GM19455 (cell line): ENCODE measurements at regions not wholly inside any gene's neighbourhood (a gene's known extent, or its start where the extent isn't known, plus 50 kb on each side); places are given as distances from the start of the nearest gene placed in this dataset.
A peak's percentile ranks its signal among the peaks of the same experiment; 100 is the strongest.

Experiments
- ATAC-seq: cut with Tn5 transposase; IDR thresholded peaks from one replicate; pipeline ENCODE4 v1.9.1; 2021; ENCODE audit not compliant: unreplicated experiment

GRCh38 chr1:201707027-201707426 is 121.9 kb upstream of the IPO9 start:
- no peak for ATAC-seq

GRCh38 chr1:201707656-201708055 is 121.3 kb upstream of the IPO9 start:
- ATAC-seq = no peak

- no peak for ATAC-seq
These were observed 120.9 kb upstream of the IPO9 start for GRCh38 chr1:201708085-201708512.

DNA sequence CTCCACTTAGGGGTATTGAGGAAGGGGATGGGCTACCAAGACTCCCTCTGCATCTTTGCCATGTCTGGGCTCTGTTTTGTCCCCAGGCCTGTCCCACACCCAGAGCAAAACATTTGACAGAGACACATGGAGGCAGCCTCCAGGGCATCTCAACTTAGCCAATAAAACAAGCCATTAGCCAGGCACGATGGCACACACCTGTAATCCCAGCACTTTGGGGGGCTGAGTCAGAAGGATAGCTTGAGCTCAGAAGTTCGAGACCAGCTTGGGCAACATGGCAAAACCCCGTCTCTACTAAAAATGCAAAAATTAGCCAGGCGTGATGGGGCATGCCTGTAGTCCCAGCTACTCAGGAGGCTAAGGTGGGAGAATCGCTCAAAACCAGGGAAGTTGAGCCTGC is 120.3 kb upstream of the IPO9 start:
- no peak for ATAC-seq

GRCh38 chr1:201709564-201710295 is 119.2 kb upstream of the IPO9 start:
- peak; percentile 85 for ATAC-seq

GRCh38 chr1:201710632-201711597 is 118.0 kb upstream of the IPO9 start:
- no peak for ATAC-seq

GRCh38 chr1:201711811-201712210 is 117.1 kb upstream of the IPO9 start:
- ATAC-seq = no peak

DNA sequence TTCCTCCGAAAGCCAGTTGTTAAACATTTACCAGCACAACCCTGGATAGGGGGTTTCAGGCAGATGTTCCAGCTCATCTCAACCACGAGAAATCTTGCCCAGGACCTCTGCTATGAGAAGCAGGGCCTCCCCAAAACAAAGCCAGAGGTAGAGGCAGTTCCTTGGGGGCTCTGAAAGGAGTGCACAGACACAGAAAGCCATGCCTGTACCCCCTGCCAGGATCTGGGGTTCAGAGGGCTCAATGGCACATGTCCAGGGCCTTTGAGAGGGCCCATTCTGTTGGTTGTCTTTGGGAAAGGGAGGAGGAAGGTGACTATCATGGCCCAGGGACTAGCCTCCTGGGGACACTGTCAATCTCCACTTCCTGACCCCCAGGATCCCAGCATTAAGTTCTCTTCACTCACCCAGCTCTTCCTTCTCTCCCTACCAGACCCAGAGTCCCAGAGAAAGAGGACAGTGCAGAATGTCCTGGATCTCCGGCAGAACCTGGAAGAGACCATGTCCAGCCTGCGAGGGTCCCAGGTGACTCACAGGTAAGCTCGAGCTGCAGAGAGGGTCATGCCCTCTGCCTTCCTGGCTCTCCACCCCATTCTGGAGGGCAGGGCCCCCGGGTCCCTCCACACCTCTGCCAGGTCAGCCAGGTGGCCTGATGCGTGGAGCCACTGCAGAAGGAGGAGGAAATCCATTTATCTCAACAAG is 116.4 kb upstream of the IPO9 start:
- no peak for ATAC-seq

- no peak for ATAC-seq
These were observed 115.7 kb upstream of the IPO9 start for GRCh38 chr1:201713086-201713810.

- no peak for ATAC-seq
These were observed 114.2 kb upstream of the IPO9 start for GRCh38 chr1:201714542-201715329.

GRCh38 chr1:201715351-201715750 is 113.6 kb upstream of the IPO9 start:
- ATAC-seq = no peak

DNA sequence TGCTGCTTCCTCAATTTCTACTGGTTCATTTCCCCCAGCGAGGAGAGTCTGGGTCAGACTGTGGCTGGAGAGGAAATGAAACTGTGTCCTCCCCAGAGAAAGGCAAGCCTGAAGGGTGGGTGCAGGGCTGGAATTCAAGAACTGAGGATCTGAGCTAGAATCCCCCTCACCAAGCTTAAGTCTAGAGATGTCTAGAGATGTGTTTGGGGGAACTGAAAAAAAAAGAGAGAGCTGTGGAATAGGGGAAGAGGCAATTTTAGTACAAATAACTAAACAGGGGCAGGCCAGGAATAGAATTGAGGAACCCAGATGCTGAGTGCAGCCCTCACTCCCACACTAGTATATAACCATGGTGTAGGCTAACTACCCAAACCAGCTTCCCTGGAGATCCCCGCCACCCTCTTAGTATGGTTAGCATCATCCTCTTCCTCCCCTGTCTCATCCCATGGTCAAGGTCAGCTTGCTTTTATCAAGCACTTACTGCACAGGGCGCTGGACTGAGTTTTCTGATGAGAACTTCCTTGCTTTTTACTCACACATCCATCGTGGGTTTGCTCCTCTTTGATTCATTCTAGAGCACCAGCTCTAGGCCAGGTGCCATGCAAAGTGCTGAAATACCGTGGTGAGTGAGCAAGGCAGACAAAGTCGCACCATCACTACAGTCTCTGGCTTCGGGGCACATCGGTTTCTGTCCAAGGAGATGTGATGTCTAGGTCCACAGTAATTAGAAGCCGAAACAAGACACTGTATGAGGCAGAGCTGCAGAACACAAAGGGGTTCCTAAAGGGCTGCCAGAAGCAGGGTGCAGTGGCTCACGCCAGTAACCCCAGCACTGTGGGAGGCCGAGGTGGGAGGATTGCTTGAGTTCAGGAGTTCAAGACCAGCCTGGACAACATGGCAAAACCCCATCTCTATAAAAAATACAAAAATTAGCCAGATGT is 112.9 kb upstream of the IPO9 start:
- no peak for ATAC-seq

DNA sequence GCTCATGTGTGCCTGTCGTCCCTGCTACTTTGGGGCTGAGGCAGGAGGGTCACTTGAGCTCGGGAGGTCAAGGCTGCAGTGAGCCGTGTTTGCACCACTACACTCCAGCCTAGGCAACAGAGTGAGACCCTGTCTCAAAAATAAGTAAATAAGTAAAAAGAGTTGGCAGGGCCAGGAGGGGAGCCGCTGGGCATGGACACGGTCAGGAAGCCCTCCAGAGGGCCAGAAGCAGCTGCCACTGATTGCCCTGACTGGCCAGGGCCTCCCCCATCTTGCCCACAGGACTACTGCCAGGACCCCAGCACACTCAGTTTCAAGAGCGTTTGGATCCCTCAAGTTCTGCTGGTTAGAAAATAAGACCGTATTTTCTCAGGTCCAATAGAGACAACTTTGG is 112.2 kb upstream of the IPO9 start:
- ATAC-seq = no peak

DNA sequence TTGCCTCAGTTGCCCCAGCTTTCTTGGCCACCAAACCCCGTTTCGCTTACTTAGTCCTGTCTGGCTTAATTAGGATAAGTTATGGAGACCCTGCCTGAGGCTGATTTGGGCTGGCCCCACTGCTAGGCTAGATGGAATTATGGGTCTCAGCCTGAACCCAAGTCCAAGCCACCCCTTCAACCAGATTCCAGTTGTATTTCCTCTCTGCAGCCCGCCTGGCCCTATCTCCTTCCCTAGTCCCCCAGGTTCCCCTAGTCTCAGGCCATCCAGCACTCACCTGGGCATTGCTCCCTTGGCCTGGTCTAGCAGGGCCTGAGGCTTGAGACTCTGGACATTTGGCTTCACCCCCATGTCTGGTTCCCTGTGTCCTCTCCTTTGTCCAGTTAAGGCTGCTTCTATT is 111.7 kb upstream of the IPO9 start:
- ATAC-seq = no peak

DNA sequence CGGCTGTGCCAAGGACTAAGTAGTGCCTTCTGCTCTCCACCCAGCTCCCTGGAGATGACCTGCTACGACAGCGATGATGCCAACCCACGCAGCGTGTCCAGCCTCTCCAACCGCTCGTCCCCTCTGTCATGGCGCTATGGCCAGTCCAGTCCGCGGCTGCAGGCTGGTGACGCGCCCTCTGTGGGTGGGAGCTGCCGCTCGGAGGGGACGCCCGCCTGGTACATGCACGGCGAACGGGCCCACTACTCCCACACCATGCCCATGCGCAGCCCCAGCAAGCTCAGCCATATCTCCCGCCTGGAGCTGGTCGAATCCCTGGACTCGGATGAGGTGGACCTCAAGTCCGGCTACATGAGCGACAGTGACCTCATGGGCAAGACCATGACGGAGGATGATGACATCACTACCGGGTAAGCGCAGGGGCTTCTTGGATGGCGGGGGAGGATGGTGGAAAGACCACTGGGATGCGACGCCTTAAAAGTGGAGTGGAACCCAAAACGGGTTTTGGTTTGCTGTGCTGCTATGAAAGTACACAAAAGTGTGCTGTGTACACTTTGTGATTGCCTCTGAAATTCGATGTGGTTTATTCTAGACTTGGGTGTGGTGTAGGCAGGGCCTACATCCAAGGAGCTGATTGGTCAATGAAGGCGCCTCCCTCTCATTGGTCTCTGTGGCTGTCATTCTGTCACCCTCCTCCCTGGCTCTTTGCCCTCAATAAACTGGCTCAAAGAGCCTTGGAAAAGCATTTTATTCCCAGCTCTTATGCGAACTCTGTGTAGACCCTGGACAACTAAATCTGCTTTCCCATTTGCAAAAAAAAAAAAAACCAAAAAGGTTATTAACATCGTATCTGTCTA is 110.4 kb upstream of the IPO9 start:
- no peak for ATAC-seq

GRCh38 chr1:201719812-201720521 is 109.0 kb upstream of the IPO9 start:
- no peak for ATAC-seq

DNA sequence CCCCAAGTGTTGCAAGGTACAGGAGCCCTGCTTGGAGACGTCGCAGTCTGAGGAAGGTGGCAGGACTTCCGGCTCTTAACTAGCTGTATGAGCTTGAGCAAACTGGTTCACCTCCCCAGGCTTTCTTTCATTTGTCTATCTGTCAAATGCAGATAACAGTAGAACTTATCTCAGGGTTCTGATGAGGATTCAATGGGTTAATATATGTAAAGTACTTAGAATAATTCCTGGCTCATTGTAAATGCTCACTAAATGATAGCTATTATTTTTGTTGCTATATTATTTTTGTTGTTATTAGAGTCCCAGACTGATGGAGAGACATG is 108.5 kb upstream of the IPO9 start:
- no peak for ATAC-seq
